Progenitor cell of endocrine pancreas (in vitro differentiated cells): ENCODE measurements at regions not wholly inside any gene's neighbourhood (a gene's known extent, or its start where the extent isn't known, plus 50 kb on each side); places are given as distances from the start of the nearest gene placed in this dataset.

Experiments used
- DNase-seq: peaks from one replicate; pipeline ENCODE4 v3.0.0; 2021; ENCODE audit warnings: low spot score; ENCODE audit not compliant: unreplicated experiment
- H3K27ac Mint-ChIP-seq: 2 replicates; pipeline ENCODE4 v1.8.0; 2021; ENCODE audit warnings: mild to moderate bottlenecking, moderate library complexity, mixed read lengths
- H3K27me3 Mint-ChIP-seq: 2 replicates; pipeline ENCODE4 v1.8.0; 2021; ENCODE audit warnings: mixed read lengths
- H3K36me3 Mint-ChIP-seq: 2 replicates; pipeline ENCODE4 v1.8.0; 2022; ENCODE audit warnings: mixed read lengths; ENCODE audit not compliant: insufficient read depth
- H3K4me1 Mint-ChIP-seq: 2 replicates; pipeline ENCODE4 v1.8.0; 2021; ENCODE audit warnings: low read depth, mixed read lengths
- H3K4me3 Mint-ChIP-seq: 2 replicates; pipeline ENCODE4 v1.8.0; 2021; ENCODE audit warnings: low read depth, mild to moderate bottlenecking, moderate library complexity, mixed read lengths
- H3K9me3 Mint-ChIP-seq: 2 replicates; pipeline ENCODE4 v1.8.0; 2021; ENCODE audit warnings: low read depth, mixed read lengths
- CTCF ChIP-seq: fragments of 200-600 bp; sonication (generic); IDR thresholded peaks from one replicate; pipeline ENCODE4 v1.5.0; 2021; ENCODE audit warnings: antibody characterized with exemption, mild to moderate bottlenecking; ENCODE audit not compliant: unreplicated experiment

GRCh38 chr13:34681405-34681955 lies 260.6 kb upstream of the NBEA start:
- no peaks in the 10 kb centered on the region for H3K9me3 Mint-ChIP-seq
- no peak overlapping the region for H3K27ac Mint-ChIP-seq
- no peak for TF ChIP-seq CTCF
- H3K36me3 Mint-ChIP-seq: no peaks in the 10 kb centered on the region
- no peaks in the 10 kb centered on the region for H3K27me3 Mint-ChIP-seq
- no peak for DNase-seq
- H3K4me1 Mint-ChIP-seq: peaks cover 2% of the 10 kb centered on the region
- no peak overlapping the region for H3K4me3 Mint-ChIP-seq

- no peak overlapping the region for H3K4me3 Mint-ChIP-seq
- H3K27me3 Mint-ChIP-seq: no peaks in the 10 kb centered on the region
- peaks cover 2% of the 10 kb centered on the region for H3K9me3 Mint-ChIP-seq
- no peak for DNase-seq
- no peaks in the 10 kb centered on the region for H3K36me3 Mint-ChIP-seq
- H3K4me1 Mint-ChIP-seq: peaks cover 11% of the 10 kb centered on the region
- TF ChIP-seq CTCF: no peak
- H3K27ac Mint-ChIP-seq: no peak overlapping the region
These were observed 247.0 kb upstream of the NBEA start for GRCh38 chr13:34695063-34695462.

GRCh38 chr13:34696296-34696695 lies 245.8 kb upstream of the NBEA start:
- no peaks in the 10 kb centered on the region for H3K36me3 Mint-ChIP-seq
- peaks cover 18% of the 10 kb centered on the region for H3K4me1 Mint-ChIP-seq
- no peak for TF ChIP-seq CTCF
- no peak overlapping the region for H3K27ac Mint-ChIP-seq
- H3K27me3 Mint-ChIP-seq: no peaks in the 10 kb centered on the region
- H3K9me3 Mint-ChIP-seq: no peaks in the 10 kb centered on the region
- DNase-seq: no peak
- H3K4me3 Mint-ChIP-seq: no peak overlapping the region

GRCh38 chr13:34696741-34697140 lies 245.3 kb upstream of the NBEA start:
- H3K36me3 Mint-ChIP-seq: no peaks in the 10 kb centered on the region
- no peak overlapping the region for H3K27ac Mint-ChIP-seq
- TF ChIP-seq CTCF: no peak
- no peak for DNase-seq
- peaks cover 20% of the 10 kb centered on the region for H3K4me1 Mint-ChIP-seq
- H3K4me3 Mint-ChIP-seq: no peak overlapping the region
- H3K27me3 Mint-ChIP-seq: no peaks in the 10 kb centered on the region
- H3K9me3 Mint-ChIP-seq: no peaks in the 10 kb centered on the region

GRCh38 chr13:34698945-34699344 lies 243.1 kb upstream of the NBEA start:
- Mint-ChIP-seq H3K4me3 (no peak overlapping the region), H3K27ac (no peak overlapping the region), H3K27me3 (no peaks in the 10 kb centered on the region), H3K4me1 (peaks cover 21% of the 10 kb centered on the region), H3K9me3 (no peaks in the 10 kb centered on the region), H3K36me3 (no peaks in the 10 kb centered on the region)
- no peak for TF ChIP-seq CTCF
- no peak for DNase-seq
